Stimulated activated CD4-positive, alpha-beta T cell treated with anti-CD3 and anti-CD28 coated beads, Interleukin-12 subunit alpha, Interleukin-12 subunit beta, amount 100 ng/mL, for 4 hours (primary cell): ENCODE measurements at regions not wholly inside any gene's neighbourhood (a gene's known extent, or its start where the extent isn't known, plus 50 kb on each side); places are given as distances from the start of the nearest gene placed in this dataset.

Source experiments
- DNase-seq: peaks from one replicate; pipeline ENCODE4 v3.0.0-alpha.2; 2020

DNA sequence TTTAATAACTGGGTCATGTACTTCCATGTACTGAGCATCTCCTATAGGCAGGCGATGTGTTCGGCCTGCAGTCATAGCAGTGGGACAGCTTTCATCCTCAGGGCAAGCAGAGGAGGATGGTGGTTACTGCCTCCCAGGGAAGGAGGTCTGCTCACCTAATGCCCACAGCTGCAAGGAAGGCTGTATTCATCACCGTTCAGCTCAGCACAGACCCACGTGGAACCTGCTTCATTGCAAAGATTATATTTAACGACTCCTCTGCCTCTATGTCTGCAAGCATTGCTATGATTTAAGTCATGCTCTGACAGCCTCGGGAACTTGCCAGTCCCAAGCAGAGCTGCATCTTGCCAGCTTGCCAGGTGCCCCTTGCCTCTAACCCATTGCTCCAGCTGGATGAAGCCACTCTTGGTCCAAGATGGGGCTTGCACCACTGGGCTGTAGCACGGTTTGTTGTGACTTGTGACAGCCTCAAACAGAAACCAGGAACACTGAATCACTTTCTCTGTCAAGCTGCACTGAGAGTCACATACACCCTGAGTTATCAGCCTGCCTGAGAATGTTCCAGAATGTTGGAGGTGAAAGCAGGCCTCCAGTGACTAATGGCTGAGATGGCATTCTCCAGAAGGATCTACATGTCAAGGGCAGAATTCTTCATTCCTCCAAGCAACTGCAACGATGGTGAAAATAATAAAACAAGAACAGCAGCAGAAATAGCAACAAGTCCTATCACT, 651.1 kb upstream of the ID2 start:
- no peak for DNase-seq

- DNase-seq: no peak
Observed at GRCh38 chr2:8031370-8031769, 650.5 kb upstream of the ID2 start.

DNA sequence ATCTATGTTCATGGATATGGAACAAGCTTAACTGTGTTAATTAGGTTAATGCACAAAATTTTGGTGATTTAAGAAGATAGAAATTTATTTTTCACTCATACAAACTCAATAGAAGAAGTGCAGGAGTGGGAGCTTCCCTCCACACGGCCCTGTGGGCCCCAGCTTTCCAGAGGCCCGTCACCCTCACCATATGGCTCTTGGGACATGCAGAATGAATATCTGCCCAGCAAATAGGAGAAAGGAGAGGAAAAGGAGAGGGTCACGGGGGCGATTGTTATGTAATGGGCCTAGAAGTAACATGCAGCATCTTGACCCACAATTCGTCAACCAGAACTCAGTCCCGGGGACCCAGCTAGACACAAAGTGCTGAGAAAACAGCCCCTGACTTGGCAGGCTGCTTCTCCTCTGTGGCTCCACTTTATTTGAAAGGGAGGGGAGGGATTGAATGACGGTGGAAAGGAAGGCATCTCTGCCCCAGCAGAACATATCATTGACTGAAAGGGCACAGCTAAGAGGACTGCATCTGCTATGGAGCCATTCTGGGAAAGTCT, 648.2 kb upstream of the ID2 start:
- no peak for DNase-seq

DNA sequence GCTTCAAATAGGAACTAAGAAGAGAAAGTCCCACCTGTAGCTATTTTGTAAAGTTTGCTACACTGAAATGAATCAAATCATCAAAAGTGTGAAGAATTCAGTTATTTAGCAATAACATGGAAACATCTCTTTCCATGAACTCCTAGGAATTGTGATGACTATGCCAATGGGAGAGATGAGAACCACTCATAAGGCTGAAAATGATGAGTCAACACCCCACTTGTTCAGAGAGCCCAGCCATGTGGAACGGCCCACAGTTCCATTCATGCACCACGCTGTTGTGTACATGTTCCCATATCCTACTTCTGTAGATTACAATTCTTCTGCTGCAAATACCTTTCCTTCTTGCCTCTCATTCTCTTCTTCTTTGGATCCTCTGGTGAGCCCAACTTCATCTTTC, 645.5 kb upstream of the ID2 start:
- no peak for DNase-seq

- DNase-seq: no peak
Observed at GRCh38 chr2:8039732-8040131, 642.1 kb upstream of the ID2 start.

- no peak for DNase-seq
Observed at GRCh38 chr2:8043295-8043694, 638.6 kb upstream of the ID2 start.

DNA sequence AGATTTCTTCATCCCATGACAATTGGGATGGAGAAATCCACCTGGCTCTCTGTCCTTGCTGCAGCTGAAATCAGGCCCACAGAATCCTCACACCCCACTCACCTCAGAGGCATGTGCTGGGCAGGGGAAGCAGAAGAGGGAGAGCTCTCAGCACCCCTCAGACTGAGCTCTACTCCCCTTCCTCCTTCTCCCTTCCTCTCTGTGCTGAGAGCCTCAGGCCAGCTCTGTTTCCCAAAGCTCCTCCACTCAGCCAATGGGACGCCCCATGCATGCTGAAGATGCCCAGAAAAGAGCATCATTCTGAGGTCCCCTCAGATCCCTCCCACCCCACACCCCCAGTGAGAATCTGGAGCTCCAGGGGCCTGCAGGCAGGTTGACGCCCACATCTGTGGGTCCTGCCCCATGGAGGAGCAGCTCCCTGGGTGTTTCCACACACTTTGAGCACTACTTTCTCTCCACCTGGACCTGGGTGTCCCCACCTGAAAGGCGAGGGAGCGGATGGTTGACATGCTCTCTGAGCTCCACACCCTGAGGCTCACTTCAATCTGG, 637.7 kb upstream of the ID2 start:
- DNase-seq: no peak

- DNase-seq: no peak
Observed at GRCh38 chr2:8045081-8045614, 636.7 kb upstream of the ID2 start.

GRCh38 chr2:8046849-8047248, 635.0 kb upstream of the ID2 start:
- no peak for DNase-seq

GRCh38 chr2:8049176-8049575, 632.7 kb upstream of the ID2 start:
- no peak for DNase-seq

DNA sequence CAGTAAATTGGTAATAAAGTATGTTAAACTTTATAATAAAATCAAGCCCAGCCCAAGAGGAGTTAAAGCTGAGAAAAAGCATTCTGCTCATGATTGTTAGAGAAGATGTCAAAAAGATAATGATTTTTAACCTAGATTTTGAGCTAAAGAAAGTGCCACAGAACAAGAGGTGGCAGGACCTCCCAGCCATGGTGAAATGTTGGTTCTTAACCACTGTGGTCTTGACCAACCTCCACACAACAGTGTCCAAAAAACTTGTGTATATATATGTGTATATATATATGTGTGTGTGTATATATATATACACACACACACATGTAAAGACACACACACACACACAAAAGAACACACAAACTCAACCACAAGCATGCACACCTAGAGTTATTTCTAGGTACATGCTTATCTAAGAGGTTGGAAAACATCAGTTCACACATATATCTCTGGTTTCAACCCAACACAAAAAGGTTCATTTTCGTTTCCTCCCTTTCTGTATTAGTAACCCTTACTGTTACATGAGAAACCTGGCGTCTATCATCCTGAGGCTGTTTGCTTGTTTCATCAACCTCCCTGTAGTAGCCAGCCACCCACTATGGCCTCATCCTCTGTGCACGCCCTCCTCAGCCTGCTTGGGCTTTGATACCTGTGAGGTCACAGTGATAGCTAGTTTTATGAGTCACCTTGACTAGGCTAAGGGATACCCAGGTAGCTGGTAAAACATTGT, 631.8 kb upstream of the ID2 start:
- peak; percentile 23 for DNase-seq

GRCh38 chr2:8053216-8053615, 628.6 kb upstream of the ID2 start:
- no peak for DNase-seq

GRCh38 chr2:8054070-8054469, 627.8 kb upstream of the ID2 start:
- no peak for DNase-seq

DNA sequence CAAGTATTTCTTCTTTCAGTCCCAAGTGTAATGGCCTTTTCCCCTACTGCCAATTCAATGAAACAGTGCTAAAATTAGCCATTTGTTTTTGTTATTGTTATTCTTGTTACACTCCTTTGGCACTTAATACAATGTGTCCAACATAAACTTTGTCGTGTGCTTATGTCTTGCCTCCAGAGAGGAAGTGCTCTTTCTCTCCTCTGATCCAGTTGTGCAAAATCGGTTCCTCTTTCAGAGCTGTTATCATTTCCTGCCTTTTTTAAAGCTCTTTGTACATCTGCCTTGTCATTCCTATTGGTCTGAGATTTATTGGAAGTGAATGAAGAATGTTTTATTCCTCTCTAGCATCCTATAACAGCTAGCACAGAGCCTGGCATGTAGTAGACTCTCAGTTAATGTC, 623.2 kb upstream of the ID2 start:
- no peak for DNase-seq

GRCh38 chr2:8059255-8059654, 622.6 kb upstream of the ID2 start:
- no peak for DNase-seq

GRCh38 chr2:8059794-8060193, 622.1 kb upstream of the ID2 start:
- DNase-seq: no peak

DNA sequence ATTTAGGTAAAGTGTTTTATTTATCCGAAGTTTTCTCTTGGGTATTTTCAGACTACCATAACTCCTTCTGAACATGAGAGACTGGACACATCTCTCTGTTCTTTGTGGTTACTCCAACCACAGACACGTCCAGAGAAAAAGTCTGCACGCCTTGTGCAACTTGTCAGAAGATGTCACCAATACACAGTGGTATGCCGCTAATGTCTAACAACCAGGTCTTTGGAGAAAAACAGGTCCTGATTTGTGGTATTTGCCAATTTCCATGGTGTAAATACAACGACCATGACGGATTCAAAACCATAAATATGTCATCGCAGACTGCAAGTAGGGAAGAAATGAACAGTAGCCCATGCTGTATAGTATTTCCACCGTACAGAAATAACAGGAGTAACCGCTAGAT, 620.6 kb upstream of the ID2 start:
- DNase-seq: no peak

DNA sequence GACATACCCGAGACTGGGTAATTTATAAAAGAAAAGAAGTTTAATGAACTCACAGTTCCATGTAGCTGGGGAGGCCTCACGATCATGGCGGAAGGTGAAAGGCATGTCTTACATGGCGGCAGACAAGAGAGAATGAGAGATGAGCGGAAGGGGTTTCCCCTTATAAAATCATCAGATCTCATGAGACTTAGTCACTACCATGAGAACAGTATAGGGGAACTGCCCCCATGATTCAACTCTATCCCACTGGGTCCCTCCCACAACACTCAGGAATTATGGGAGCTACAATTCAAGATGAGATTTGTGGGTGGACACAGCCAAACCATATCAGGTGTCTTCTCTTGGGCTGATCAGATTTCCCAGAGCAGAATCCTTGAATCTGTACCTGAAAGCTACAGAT, 617.3 kb upstream of the ID2 start:
- DNase-seq: no peak

GRCh38 chr2:8065191-8065590, 616.7 kb upstream of the ID2 start:
- no peak for DNase-seq

GRCh38 chr2:8067784-8068336, 614.0 kb upstream of the ID2 start:
- no peak for DNase-seq

DNA sequence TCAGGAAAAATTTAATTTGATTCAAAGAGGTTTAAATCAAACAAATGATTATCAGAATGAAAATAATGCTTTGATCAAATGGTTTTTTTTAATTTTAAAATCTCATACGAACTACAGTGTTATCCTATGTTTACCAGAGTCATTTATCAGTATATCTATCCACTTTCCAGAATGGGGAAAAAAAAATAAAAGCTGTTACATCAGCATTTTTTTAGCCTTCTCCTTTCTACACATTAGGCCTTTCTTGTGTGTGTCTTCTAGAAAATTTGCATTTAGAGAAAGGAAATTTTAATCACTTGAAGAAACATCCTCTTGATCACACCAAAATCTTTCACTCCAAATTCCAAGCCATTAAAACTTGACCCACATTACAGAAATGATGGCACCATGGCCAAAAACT, 608.9 kb upstream of the ID2 start:
- DNase-seq: no peak

GRCh38 chr2:8073916-8074315, 607.9 kb upstream of the ID2 start:
- no peak for DNase-seq
